Cardiac fibroblast (primary cell): ENCODE measurements at regions not wholly inside any gene's neighbourhood (a gene's known extent, or its start where the extent isn't known, plus 50 kb on each side); places are given as distances from the start of the nearest gene placed in this dataset.

Experiments used
- DNase-seq, 2 donors: peaks; one replicate each; pipeline versions ENCODE4 v3.0.0 to v3.0.0-alpha.2; 2010; ENCODE audit warnings: low read depth in 2 of 2
- H3K4me3 ChIP-seq, 2 donors: replicated peaks in 1 of 2; 1 replicate in 1 of 2; 2 replicates in 1 of 2; pipeline ENCODE4 v1.5.1; 2011; ENCODE audit warnings: low read depth in 2 of 2, low read length in 2 of 2, mild to moderate bottlenecking in 2 of 2, moderate library complexity in 1 of 2
- CTCF ChIP-seq: IDR thresholded peaks from one replicate; pipeline ENCODE4 v1.5.1; 2011; ENCODE audit warnings: low read depth, mild to moderate bottlenecking, low read length, inconsistent platforms

GRCh38 chr21:41562101-41563000 lies 54.4 kb upstream of the TMPRSS2 start:
- H3K4me3 ChIP-seq: no peak overlapping the region
- no peak for TF ChIP-seq CTCF
- DNase-seq: peak in 1 of 2 donors; percentile 25

GRCh38 chr21:41561701-41562100 lies 53.7 kb upstream of the TMPRSS2 start:
- TF ChIP-seq CTCF: no peak
- DNase-seq: no peak
- no peak overlapping the region for H3K4me3 ChIP-seq

GRCh38 chr21:41560661-41561158 lies 52.8 kb upstream of the TMPRSS2 start:
- DNase-seq: no peak
- no peak overlapping the region for H3K4me3 ChIP-seq
- TF ChIP-seq CTCF: no peak

GRCh38 chr21:41559658-41560631 lies 52.0 kb upstream of the TMPRSS2 start:
- TF ChIP-seq CTCF: no peak
- H3K4me3 ChIP-seq: no peak overlapping the region
- peak; percentile 57 to 68 for DNase-seq

- no peak for DNase-seq
- H3K4me3 ChIP-seq: no peak overlapping the region
- no peak for TF ChIP-seq CTCF
Measured at GRCh38 chr21:41558842-41559241, 50.9 kb upstream of the TMPRSS2 start.

GRCh38 chr21:41557884-41558283 lies 49.9 kb upstream of the TMPRSS2 start:
- no peak for DNase-seq
- no peak overlapping the region for H3K4me3 ChIP-seq
- TF ChIP-seq CTCF: no peak
